GM12874 (cell line): ENCODE measurements at regions not wholly inside any gene's neighbourhood (a gene's known extent, or its start where the extent isn't known, plus 50 kb on each side); places are given as distances from the start of the nearest gene placed in this dataset.

Experiments
- CTCF ChIP-seq: IDR thresholded peaks from 2 replicates; pipeline ENCODE4 v1.5.1; 2011; ENCODE audit warnings: low read depth, mild to moderate bottlenecking, control low read depth, low read length, moderate library complexity; ENCODE audit not compliant: insufficient read depth

GRCh38 chr13:34104853-34105252, 286.9 kb downstream of the RFC3 start:
- no peak for TF ChIP-seq CTCF

- no peak for TF ChIP-seq CTCF
Measured at GRCh38 chr13:34107806-34108205, 289.9 kb downstream of the RFC3 start.

GRCh38 chr13:34108410-34108809, 290.5 kb downstream of the RFC3 start:
- no peak for TF ChIP-seq CTCF

GRCh38 chr13:34114581-34114980, 296.6 kb downstream of the RFC3 start:
- TF ChIP-seq CTCF: no peak

GRCh38 chr13:34116651-34117050, 298.7 kb downstream of the RFC3 start:
- no peak for TF ChIP-seq CTCF

- TF ChIP-seq CTCF: no peak
Measured at GRCh38 chr13:34124666-34125306, 306.8 kb downstream of the RFC3 start.

- no peak for TF ChIP-seq CTCF
Measured at GRCh38 chr13:34127523-34127922, 309.6 kb downstream of the RFC3 start.
